Skeletal muscle satellite cell (primary cell): ENCODE measurements at regions not wholly inside any gene's neighbourhood (a gene's known extent, or its start where the extent isn't known, plus 50 kb on each side); places are given as distances from the start of the nearest gene placed in this dataset.
A peak's percentile ranks its signal among the peaks of the same experiment; 100 is the strongest.

Experiments used
- H3K27me3 ChIP-seq: 2 replicates; pipeline ENCODE4 v1.7.0; 2013; ENCODE audit warnings: low read length; ENCODE audit not compliant: control insufficient read depth, insufficient read depth
- H3K36me3 ChIP-seq: 2 replicates; pipeline ENCODE4 v1.7.0; 2013; ENCODE audit warnings: mild to moderate bottlenecking, control low read depth, low read length; ENCODE audit not compliant: insufficient read depth
- H3K4me1 ChIP-seq: 2 replicates; pipeline ENCODE4 v1.7.0; 2013; ENCODE audit warnings: low read length; ENCODE audit not compliant: control insufficient read depth, insufficient read depth
- H3K4me2 ChIP-seq: 2 replicates; pipeline ENCODE4 v1.7.0; 2013; ENCODE audit warnings: mild to moderate bottlenecking, low read length
- H3K4me3 ChIP-seq: 2 replicates; pipeline ENCODE4 v1.7.0; 2013; ENCODE audit warnings: low read length
- H3K9ac ChIP-seq: 2 replicates; pipeline ENCODE4 v1.7.0; 2013; ENCODE audit warnings: mild to moderate bottlenecking, low read depth, low read length, moderate library complexity
- H3K9me3 ChIP-seq: replicated peaks from 2 replicates; pipeline ENCODE4 v1.7.0; 2013; ENCODE audit warnings: mild to moderate bottlenecking, control low read depth, low read length

DNA sequence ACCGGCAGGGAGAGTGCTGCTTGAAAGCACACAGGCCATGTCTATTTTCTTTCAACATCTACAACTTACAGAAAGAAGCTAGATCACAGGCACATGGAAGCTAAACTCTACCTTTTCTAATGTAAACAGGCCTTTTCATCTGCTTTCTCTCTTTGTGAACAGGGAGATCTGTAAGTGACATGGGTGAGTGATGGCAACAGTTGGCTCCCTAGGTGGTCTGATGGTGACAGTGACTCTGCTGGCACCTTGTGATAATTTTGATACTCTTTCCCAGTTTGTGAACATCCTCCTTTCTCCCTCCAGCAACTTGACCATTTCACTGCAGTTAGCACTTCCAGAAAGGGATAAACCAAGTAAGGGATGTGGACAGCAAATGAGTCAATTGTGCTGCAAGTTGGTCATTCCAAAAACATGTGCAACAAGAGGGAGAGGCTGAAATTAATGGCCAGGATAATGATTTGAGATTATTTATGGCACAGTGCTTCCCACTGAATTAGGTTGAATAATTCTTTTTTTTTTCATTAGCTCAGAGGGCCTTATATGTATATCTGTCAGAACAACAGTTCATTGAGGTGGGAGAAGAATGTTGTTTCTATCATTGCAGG lies 89.5 kb downstream of the XCL2 start:
- Histone ChIP-seq H3K36me3 (no peaks in the 10 kb centered on the region), H3K4me3 (no peak overlapping the region), H3K9me3 (no peaks in the 10 kb centered on the region), H3K27me3 (peaks cover 2% of the 10 kb centered on the region), H3K9ac (no peak overlapping the region), H3K4me2 (no peak overlapping the region), H3K4me1 (peaks cover 15% of the 10 kb centered on the region)

DNA sequence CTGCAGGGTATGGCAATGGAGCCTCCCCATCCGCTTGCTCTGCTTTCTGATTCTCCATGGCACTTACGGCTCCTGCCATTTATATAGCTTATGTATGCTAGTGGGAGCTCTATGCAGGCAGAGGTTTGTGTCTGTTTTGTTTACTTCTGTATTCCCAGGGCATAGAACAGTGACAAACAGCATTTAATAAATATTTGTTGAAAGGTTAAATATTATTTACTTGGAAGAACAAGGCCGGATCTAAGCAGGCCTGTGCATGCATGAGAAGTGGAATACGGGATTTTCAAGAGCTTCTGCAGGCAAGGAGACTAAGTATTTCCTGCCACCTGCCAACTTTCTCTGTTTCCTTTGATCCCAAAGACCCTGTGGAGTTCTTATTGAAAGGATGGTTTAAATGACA lies 90.7 kb downstream of the XCL2 start:
- Histone ChIP-seq H3K36me3 (no peaks in the 10 kb centered on the region), H3K27me3 (peaks cover 11% of the 10 kb centered on the region), H3K9me3 (no peaks in the 10 kb centered on the region), H3K9ac (no peak overlapping the region), H3K4me1 (peaks cover 15% of the 10 kb centered on the region), H3K4me3 (no peak overlapping the region), H3K4me2 (no peak overlapping the region)

DNA sequence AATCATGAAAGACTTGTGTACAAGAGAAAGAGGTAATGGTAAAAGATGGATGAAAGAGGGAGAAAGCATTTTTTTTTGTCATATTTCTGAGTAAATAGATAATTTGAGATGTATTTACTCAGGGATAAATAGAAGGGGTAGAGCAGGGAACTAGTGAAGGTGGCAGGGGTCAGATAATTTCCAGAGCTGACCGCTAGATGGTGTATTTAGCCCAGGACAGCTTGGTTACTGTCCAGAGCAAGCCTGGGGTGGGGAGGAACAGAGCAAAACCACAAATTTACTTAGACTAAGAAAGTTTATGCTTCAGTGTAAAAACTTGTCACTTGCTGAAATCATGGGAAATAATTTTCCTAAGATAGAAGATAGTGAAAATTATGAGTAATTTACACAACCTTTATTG lies 91.5 kb downstream of the XCL2 start:
- H3K9ac ChIP-seq, result no peak overlapping the region
- H3K27me3 ChIP-seq, result peaks cover 16% of the 10 kb centered on the region
- no peak overlapping the region for H3K4me3 ChIP-seq

DNA sequence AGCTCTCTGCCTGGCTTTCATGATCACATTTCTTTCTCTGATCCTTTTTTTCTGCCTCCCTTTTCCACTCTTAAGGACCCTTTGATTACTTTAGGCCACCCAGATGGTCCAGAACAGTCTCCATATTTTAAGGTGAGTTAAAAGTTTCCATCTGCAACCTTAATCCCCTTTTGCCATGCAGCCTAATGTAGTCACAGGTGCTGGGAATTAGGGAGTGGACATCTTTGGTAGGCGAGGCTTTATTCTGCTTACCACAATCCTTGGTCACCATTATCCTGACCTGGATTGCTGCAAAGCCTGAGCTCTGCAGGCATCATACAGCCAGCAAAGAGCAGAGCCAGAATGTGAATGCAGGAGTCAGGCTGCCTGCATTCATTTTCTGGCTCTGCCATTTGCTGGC lies 95.9 kb downstream of the XCL2 start:
- H3K9me3 ChIP-seq, result no peaks in the 10 kb centered on the region
- H3K9ac ChIP-seq, result no peak overlapping the region
- H3K4me2 ChIP-seq, result no peak overlapping the region
- H3K4me1 ChIP-seq, result no peaks in the 10 kb centered on the region
- H3K36me3 ChIP-seq, result no peaks in the 10 kb centered on the region
- H3K4me3 ChIP-seq, result no peak overlapping the region
- H3K27me3 ChIP-seq, result peaks cover 16% of the 10 kb centered on the region

More for the DNA sequence above, 91.5 kb downstream of the XCL2 start:
- Histone ChIP-seq H3K36me3 (no peaks in the 10 kb centered on the region), H3K9me3 (no peaks in the 10 kb centered on the region), H3K4me1 (peaks cover 15% of the 10 kb centered on the region), H3K4me2 (no peak overlapping the region)

DNA sequence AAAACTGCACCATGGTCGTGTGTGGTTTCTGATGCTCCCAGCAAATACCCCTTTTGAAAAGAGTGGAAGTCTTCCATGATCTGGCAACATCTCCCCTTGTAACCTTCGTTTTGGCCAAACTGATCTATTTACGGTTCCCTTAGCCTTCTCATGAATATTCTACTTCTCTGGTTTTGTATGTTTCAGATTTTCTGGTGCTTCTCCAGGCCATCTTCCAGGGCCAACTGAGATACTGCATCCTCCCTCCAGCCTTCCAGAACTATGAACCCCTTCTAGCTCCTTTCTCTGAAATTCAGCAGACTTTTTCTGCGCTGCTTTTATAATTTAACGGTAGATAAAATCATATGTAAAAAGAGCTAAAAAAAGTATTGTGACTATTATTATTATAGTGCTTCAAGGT lies 97.7 kb downstream of the XCL2 start:
- Histone ChIP-seq H3K4me3 (no peak overlapping the region), H3K27me3 (peaks cover 16% of the 10 kb centered on the region), H3K4me2 (no peak overlapping the region), H3K9ac (no peak overlapping the region), H3K4me1 (no peaks in the 10 kb centered on the region), H3K9me3 (no peaks in the 10 kb centered on the region), H3K36me3 (no peaks in the 10 kb centered on the region)

DNA sequence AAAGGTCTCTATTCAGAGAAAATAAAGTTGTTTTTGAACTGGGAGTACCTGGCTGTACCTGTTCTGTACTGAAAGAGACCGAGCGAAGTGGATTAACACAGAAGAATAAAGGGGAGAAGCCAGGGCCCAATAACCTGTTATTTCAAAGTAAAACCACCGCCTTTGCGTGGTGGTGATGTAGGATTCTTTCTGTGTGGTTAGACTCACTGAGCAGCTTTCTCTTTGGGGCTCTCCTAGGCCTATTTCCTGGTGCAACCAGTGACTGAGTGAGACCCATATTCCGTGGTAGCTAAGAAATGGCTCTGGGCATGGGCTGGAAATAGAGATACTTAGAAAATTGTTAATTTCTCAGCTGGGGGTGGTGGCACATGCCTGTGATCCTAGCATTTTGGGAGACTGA lies 99.9 kb downstream of the XCL2 start:
- Histone ChIP-seq H3K4me3 (no peak overlapping the region), H3K27me3 (peaks cover 10% of the 10 kb centered on the region), H3K36me3 (no peaks in the 10 kb centered on the region), H3K4me2 (no peak overlapping the region), H3K4me1 (peaks cover 2% of the 10 kb centered on the region), H3K9me3 (no peaks in the 10 kb centered on the region), H3K9ac (no peak overlapping the region)

DNA sequence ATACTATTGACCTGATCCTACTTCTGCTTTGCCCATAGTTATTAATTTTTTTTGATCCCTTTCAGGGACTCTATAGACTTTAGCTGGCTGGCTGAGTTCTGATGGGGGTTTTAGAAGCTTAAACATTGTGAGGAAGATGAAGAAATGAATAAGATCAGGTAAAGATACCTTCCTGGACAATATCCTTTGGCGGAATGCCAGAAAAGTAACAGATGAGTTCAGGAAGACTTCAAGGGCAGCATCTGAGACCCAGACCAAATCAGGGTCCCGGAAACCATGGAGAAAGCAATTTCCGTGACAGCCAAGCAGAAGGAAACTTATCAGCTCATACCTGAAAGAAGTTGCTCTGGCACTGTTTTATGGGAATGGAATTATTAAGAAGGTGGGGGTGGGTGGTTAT lies 100.4 kb downstream of the XCL2 start:
- Histone ChIP-seq H3K9me3 (no peaks in the 10 kb centered on the region), H3K27me3 (peaks cover 6% of the 10 kb centered on the region), H3K4me2 (no peak overlapping the region), H3K4me3 (no peak overlapping the region), H3K36me3 (no peaks in the 10 kb centered on the region), H3K9ac (no peak overlapping the region), H3K4me1 (peaks cover 2% of the 10 kb centered on the region)

DNA sequence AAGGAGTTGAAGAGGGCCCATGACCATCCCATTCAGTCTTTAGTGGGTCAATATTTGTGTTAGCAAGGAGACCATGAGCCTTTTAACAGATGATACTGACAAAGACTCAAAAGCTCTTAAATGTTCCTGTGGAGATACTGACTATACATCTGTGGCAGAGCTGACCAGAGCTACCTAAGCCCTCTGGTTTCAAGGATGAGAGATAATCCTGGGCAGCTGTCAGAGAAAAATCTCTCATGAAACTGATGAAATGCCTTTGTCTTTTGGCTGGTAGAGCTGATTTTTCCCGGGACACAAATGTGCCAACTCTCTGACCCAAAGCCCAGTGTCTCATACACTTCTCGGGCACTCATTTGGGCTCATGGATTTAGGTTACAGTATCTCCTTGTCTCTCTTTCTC lies 100.9 kb downstream of the XCL2 start:
- Histone ChIP-seq H3K9ac (no peak overlapping the region), H3K36me3 (no peaks in the 10 kb centered on the region), H3K9me3 (no peaks in the 10 kb centered on the region), H3K4me3 (no peak overlapping the region), H3K4me1 (peaks cover 2% of the 10 kb centered on the region), H3K27me3 (peaks cover 8% of the 10 kb centered on the region), H3K4me2 (no peak overlapping the region)

DNA sequence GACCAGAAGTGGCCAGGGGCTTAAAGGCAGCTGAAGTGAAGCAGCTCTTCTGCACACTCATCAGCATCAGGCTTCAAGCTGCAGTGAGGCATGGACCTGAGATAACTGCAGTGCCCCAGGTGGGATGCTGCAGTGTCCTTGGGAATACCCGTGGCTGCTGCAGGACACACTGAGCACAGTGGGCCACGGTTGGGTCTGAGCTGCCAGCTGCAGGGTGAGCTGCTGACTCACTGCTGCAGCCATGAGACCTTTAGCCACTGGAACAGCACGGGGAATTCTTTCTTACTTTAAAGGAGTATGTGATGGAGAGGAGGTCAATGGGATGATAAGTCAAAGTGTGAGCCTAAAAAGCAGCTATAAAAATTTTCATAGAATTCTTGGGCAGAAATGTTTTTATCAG lies 102.1 kb downstream of the XCL2 start:
- peaks cover 5% of the 10 kb centered on the region for H3K27me3 ChIP-seq
- H3K4me3 ChIP-seq, result no peak overlapping the region
- H3K9me3 ChIP-seq, result no peaks in the 10 kb centered on the region
- H3K36me3 ChIP-seq, result no peaks in the 10 kb centered on the region
- no peak overlapping the region for H3K9ac ChIP-seq
- H3K4me2 ChIP-seq, result no peak overlapping the region
- peaks cover 2% of the 10 kb centered on the region for H3K4me1 ChIP-seq

DNA sequence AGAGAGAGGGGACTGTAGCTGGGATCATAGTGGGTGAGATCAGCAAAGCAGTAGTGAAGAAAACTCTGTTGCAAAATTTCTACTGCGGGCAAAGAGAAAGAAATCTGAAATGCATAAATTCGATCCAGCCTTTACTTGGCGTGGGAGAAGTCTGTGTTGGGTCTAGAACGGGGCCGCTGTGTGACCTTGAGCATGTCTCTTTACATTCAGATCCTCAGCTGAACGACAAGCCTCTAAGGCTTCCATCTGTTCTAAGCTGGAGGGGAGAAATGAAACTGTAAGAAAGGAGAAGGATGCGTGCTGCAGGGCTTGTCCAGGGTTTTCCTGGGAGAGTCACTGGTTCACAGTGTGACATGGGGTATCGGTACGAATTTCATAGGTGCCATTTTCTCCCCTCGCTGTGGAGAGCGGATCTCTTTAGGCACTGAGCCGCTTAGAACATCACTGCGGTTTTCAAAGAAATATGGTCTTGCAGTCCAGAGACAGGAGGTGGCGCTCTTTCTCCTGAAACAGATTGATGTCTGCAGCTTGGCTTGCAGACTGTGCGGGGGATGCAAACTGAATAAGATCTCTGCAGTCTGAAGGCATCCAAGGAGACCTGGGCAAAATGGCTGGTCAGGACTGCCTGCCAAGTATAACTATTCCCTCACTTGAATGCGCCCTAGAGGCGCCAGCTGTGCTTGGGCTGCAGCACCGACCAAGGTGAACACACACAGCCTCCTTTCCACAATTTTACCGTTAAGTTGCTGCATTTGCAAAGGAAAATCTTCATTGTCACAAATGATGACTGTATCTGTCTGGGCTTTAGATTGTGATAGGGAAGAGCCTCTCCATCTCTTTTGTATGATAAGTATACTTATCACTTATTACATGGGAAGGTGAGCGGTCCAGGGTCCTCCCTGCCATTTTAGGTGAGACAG lies 104.1 kb downstream of the XCL2 start:
- H3K27me3 ChIP-seq, result peaks cover 14% of the 10 kb centered on the region
- H3K4me2 ChIP-seq, result peak overlapping the region; percentile 69
- no peaks in the 10 kb centered on the region for H3K36me3 ChIP-seq
- no peaks in the 10 kb centered on the region for H3K9me3 ChIP-seq
- no peak overlapping the region for H3K9ac ChIP-seq
- peaks cover 2% of the 10 kb centered on the region for H3K4me1 ChIP-seq
- no peak overlapping the region for H3K4me3 ChIP-seq

DNA sequence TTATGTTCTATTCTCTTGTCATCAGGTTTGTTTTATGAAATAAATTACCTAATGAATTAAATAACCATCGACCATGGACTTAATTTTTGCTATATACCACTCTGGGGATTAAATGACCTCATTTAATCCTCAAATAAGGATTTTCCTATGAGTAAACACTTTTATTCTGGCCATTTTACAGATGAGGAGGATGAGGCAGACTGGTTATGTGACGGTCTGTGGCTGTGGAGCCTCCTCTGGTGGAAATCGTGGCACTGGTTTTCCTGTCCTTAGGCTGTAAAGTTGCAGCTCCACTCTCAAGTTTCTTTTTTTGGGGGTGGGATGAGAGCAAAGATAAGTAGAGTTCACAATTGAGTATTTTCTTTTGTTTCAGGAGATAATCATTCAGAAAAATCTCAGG lies 105.2 kb downstream of the XCL2 start:
- Histone ChIP-seq H3K4me1 (peaks cover 2% of the 10 kb centered on the region), H3K4me2 (no peak overlapping the region), H3K4me3 (no peak overlapping the region), H3K9me3 (no peaks in the 10 kb centered on the region), H3K36me3 (no peaks in the 10 kb centered on the region), H3K9ac (no peak overlapping the region), H3K27me3 (peaks cover 23% of the 10 kb centered on the region)

DNA sequence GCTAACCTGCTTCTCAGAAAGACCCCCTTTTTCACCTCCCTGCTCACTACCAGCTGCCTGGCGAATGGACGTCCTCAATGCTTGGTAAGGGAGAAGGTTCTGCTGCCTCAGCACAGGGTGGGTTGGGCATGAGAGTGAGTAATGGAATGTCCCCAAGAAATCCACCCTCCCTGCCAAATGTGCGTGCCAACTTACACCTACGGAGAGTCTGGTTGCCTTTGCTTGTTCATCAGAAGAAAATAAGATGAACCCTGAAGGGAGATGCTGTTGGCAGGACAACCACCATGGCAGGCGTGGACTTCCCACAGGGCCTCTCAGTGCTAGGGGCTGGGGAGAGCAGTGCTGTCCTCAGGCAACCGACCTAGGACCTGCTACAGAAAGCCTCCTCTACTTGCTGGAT lies 106.0 kb downstream of the XCL2 start:
- no peak overlapping the region for H3K4me2 ChIP-seq
- H3K4me3 ChIP-seq, result no peak overlapping the region
- H3K9ac ChIP-seq, result no peak overlapping the region
- H3K27me3 ChIP-seq, result peaks cover 26% of the 10 kb centered on the region
- no peaks in the 10 kb centered on the region for H3K9me3 ChIP-seq
- H3K4me1 ChIP-seq, result peaks cover 2% of the 10 kb centered on the region
- no peaks in the 10 kb centered on the region for H3K36me3 ChIP-seq
